Large intestine (tissue), 3 donors: ENCODE measurements at regions not wholly inside any gene's neighbourhood (a gene's known extent, or its start where the extent isn't known, plus 50 kb on each side); places are given as distances from the start of the nearest gene placed in this dataset.
"Not testable (repeated sequence)": the region's sequence is repeated elsewhere in the genome, so short reads cannot be mapped to it uniquely, and the experiment has no call there.

Experiments
- DNase-seq, 2 donors: peaks; one replicate each; pipeline versions ENCODE4 v3.0.0 to v3.0.0-alpha.2; 2013
- H3K27ac ChIP-seq: one replicate; pipeline ENCODE4 v1.5.1; 2013; ENCODE audit warnings: low read length
- H3K27me3 ChIP-seq: 2 replicates; pipeline ENCODE4 v1.6.1; 2013; ENCODE audit warnings: low read length; ENCODE audit not compliant: control insufficient read depth, insufficient read depth
- H3K36me3 ChIP-seq: 2 replicates; pipeline ENCODE4 v1.6.1; 2013; ENCODE audit warnings: low read length; ENCODE audit not compliant: control insufficient read depth, insufficient read depth
- H3K4me1 ChIP-seq: one replicate; pipeline ENCODE4 v1.6.1; 2013; ENCODE audit warnings: low read length; ENCODE audit not compliant: control insufficient read depth, insufficient read depth
- H3K4me3 ChIP-seq: one replicate; pipeline ENCODE4 v1.5.1; 2013; ENCODE audit warnings: low read length
- H3K9me3 ChIP-seq: one replicate; pipeline ENCODE4 v1.6.1; 2013; ENCODE audit warnings: mild to moderate bottlenecking, low read depth, low read length, moderate library complexity; ENCODE audit not compliant: control insufficient read depth
- WGBS: methylation state at CpG from one replicate; pipeline ENCODE4 v1.1.5; 2013; ENCODE audit warnings: low lambda C conversion rate; ENCODE audit not compliant: insufficient coverage; 5-methylcytosine and 5-hydroxymethylcytosine counted together

DNA sequence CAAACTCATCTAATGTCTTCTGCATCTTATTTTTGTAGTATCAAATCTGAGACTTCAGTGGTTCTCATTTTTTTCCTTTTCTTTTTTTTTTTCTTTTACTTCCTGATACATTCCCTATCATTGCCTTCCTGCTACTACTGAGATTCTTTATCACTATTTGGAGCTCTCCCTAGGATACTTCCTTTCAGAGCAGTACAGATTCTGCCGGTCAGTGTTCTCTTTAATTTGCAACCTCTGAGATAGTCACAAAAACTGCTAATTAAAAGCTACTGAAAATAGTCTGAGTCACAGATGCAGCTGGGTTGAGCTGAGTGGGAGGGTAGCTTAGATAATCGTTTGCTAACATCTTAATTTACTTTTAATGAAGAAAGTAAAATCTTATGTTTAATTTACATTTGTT lies 1279.7 kb downstream of the ARAP2 start:
- Histone ChIP-seq H3K27ac (no peak overlapping the region), H3K36me3 (no peaks in the 10 kb centered on the region), H3K27me3 (no peaks in the 10 kb centered on the region), H3K9me3 (no peaks in the 10 kb centered on the region), H3K4me3 (no peak overlapping the region), H3K4me1 (no peaks in the 10 kb centered on the region)
- no peak for DNase-seq
- no CpG with 5 or more reads among the region's 2 CpGs for WGBS

DNA sequence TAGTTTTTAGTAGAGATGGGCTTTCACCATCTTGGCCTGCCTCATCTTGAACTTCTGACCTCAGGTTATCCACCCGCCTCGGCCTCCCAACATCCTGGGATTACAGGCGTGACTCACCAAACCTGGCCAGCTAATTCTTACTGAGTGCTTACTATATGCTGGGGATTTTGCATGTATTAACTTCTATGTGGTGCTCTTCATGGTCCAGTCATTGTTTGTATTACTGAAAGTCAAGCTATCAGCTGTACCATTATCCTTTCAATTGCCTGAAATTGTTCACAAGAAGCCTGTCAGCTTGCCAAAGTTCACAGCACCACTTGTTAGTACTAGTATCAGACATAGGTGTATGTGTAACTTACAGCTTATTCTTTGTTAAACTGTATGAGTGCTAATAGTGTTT lies 1272.1 kb downstream of the ARAP2 start:
- DNase-seq = no peak
- Histone ChIP-seq H3K36me3 (no peaks in the 10 kb centered on the region), H3K27me3 (no peaks in the 10 kb centered on the region), H3K9me3 (no peaks in the 10 kb centered on the region), H3K4me3 (no peak overlapping the region), H3K27ac (no peak overlapping the region), H3K4me1 (no peaks in the 10 kb centered on the region)
- WGBS = no CpG with 5 or more reads among the region's 3 CpGs

DNA sequence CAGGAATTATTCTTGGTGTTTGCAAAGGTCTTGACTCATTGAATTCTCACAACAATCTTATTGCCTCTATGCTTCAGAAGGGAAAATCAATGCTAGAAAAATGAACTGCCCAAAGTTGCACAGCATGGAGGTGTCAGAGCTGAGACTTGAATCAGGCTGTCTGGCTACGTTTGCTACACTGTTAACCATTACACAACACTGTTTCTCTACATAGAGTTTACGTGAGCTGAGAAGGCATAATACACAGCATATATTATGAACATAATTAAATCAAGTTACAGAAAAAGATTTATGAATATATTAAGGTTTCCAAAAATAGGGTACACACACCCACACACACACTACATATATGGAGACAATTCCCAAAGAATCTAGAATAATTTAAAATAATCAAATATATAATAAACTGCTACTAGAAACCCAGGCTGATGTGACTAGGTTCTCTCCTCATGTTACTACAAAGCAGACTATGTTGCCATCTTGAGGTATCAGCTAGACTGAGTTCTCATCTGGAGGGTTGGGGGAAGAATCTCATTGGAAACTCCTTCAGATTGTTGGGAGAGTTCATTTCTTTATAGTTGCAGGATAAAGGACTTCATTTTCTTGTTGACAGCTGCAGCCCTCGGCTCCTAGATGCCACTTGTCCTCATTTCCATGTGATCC lies 1270.5 kb downstream of the ARAP2 start:
- Histone ChIP-seq H3K27ac (no peak overlapping the region), H3K36me3 (no peaks in the 10 kb centered on the region), H3K9me3 (no peaks in the 10 kb centered on the region), H3K27me3 (no peaks in the 10 kb centered on the region), H3K4me1 (no peaks in the 10 kb centered on the region), H3K4me3 (no peak overlapping the region)
- DNase-seq = no peak
- WGBS = 56% methylated on average over 1 of the region's 3 CpGs

DNA sequence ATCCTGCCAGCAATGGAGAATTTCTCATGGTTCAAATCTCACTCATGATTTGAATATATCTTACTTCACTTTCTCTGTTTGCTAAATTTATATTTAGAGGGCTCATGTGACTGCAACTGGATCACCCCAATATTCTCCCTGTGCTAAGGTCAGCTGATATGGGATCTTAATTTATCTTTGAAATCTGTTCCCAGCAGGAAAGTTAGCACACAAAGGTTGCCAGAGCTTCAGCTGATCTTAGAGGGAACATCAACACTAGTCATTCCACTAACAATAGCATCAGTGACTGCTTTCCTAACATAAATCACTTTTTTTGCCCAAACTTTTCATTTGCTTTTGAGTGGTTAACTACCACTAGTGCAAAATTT lies 1270.0 kb downstream of the ARAP2 start:
- Histone ChIP-seq H3K4me3 (no peak overlapping the region), H3K4me1 (no peaks in the 10 kb centered on the region), H3K27me3 (no peaks in the 10 kb centered on the region), H3K27ac (no peak overlapping the region), H3K9me3 (no peaks in the 10 kb centered on the region), H3K36me3 (no peaks in the 10 kb centered on the region)
- DNase-seq = no peak

DNA sequence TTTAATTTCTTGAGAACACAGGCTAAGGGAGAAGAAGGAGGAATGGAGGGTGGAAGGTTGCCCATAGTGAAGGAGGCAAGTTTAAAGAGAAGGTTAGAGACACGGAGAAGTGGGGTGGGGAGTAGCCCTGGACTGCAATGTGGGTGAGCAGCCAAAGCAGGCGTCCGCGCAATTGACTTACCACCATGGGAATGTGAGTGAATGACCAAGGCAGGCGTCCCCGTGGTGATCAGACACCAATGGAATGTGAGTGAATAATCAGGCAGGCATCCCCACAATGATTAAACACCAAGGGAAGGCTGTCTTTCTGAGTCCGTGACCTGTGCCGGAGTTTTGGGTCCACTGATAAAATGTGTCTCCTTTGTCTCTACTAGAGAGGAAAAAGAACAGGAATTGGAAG lies 1223.1 kb downstream of the ARAP2 start:
- not testable (repeated sequence) for H3K4me1 ChIP-seq, H3K27ac ChIP-seq, H3K36me3 ChIP-seq, H3K4me3 ChIP-seq, H3K27me3 ChIP-seq, DNase-seq, H3K9me3 ChIP-seq
- WGBS = 100% methylated on average over 1 of the region's 8 CpGs

DNA sequence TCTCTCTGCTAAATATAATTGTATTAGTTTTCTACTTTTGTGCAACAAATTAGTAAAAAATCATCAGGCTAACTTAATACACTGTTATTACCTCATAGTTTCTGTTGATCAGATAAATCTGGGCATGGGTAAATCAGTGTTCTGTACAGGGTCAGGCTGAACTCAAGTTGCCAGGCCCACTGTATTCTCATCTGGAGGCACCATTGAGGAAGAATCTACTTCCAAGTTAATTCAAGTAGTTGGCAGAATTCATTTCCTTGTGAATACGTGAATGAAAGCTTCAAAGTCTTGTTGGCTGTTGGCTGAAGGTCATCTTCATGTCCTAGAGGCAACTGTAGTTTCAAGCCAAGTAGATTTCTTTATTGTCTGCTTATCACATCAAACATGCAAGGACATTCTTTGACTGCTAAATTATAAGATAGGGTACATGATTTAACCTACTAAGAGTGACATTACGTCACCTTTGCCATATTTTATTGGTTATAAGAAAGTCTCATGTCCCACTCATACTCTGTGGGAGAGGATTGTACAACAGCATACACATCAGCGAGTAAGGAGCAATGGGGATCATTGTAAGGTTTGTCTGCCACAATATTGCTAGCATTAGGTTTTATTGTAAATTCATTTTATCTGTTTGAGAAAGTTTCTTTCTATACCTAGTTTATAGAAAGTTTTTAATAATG lies 1219.0 kb downstream of the ARAP2 start:
- no peaks in the 10 kb centered on the region for H3K36me3 ChIP-seq
- 40% methylated on average over 1 of the region's 3 CpGs for WGBS

DNA sequence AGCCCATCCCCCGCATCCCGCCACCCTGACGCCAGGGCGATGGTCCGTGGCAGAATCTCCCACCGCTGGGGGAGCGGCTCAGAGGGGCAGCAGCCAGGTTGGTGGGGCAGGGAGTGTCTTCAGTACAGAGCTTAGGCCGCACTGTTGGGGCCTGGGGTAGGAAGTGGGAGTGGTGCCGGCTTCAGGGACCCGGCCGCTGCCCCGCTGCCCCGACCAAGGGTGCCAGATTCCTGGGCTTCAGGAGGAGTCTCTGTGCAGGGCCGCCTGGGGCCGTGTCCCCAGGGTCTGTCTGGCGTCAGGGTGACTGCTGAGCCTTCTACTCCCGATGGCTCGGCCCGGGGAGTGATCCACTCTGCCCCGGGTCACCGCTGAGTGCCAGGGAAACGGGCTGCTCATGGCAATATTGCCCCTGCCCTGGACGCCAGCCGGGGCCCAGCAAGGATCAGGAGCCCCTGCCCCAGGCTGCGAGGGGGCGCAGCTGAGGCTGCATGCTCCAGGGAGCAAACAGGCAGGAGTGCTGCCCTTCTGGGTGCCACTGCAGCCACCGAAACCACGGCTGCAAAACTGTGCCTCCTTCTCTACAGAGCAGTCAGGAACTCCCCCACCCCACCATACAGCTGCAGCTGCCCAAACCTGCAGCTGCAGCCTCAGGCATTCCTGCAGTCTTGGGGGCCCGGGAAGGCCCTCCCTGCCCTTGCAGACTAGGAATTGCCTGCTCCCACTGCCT lies 1206.1 kb downstream of the ARAP2 start:
- no CpG with 5 or more reads among the region's 29 CpGs for WGBS
- Histone ChIP-seq H3K4me1 (no peaks in the 10 kb centered on the region), H3K27ac (no peak overlapping the region), H3K36me3 (no peaks in the 10 kb centered on the region), H3K27me3 (no peaks in the 10 kb centered on the region), H3K9me3 (peaks cover 12% of the 10 kb centered on the region), H3K4me3 (no peak overlapping the region)
- no peak for DNase-seq

More for the DNA sequence above, 1219.0 kb downstream of the ARAP2 start:
- Histone ChIP-seq H3K27me3 (no peaks in the 10 kb centered on the region), H3K9me3 (no peaks in the 10 kb centered on the region), H3K27ac (no peak overlapping the region), H3K4me3 (no peak overlapping the region), H3K4me1 (no peaks in the 10 kb centered on the region)
- DNase-seq = no peak

DNA sequence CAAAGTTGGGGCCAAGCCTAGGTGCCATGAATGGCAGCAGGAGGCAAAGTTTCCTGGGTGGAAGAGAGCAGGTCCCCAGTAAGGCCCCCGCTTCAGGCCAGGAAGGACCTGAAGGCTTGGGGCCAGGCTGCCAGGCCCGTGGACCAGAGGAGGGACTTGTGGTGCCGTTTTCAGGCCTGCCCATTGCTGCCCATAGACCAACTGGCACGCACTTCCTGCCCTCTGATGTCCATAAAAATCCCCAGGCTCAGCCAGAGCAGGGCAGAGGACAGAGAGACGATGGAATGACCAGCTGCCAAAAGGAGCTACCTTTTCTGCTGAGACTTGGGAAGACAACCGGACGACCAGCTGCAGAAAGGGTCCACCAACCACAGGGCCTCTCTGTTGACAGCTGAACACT lies 1205.5 kb downstream of the ARAP2 start:
- Histone ChIP-seq H3K27ac (no peak overlapping the region), H3K27me3 (no peaks in the 10 kb centered on the region), H3K4me1 (no peaks in the 10 kb centered on the region), H3K36me3 (no peaks in the 10 kb centered on the region), H3K9me3 (peaks cover 10% of the 10 kb centered on the region), H3K4me3 (no peak overlapping the region)
- WGBS = no CpG with 5 or more reads among the region's 7 CpGs
- DNase-seq = no peak

DNA sequence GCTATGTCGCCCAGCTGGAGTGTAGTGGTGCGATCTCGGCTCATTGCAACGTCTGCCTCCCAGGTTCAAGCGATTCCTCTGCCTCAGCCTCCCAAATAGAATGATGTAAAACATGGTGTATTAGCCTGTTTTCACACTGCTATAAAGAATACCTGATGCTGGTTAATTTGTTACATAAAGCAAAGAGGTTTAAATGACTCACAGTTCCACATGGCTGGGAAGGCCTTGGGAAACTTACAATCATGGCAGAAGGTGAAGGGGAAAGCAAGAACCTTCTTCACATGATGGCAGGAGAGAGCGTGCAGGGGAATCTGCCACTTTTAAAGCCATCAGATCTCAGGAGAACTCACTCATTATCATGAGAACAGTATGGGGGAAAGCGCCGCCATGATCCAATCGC lies 1191.8 kb downstream of the ARAP2 start:
- no peak for DNase-seq
- H3K27ac ChIP-seq = no peak overlapping the region
- no peaks in the 10 kb centered on the region for H3K36me3 ChIP-seq
- 100% methylated on average over 1 of the region's 9 CpGs for whole genome bisulfite sequencing
- H3K4me1 ChIP-seq = no peaks in the 10 kb centered on the region
- H3K9me3 ChIP-seq = no peaks in the 10 kb centered on the region
- H3K4me3 ChIP-seq = no peak overlapping the region
- no peaks in the 10 kb centered on the region for H3K27me3 ChIP-seq

DNA sequence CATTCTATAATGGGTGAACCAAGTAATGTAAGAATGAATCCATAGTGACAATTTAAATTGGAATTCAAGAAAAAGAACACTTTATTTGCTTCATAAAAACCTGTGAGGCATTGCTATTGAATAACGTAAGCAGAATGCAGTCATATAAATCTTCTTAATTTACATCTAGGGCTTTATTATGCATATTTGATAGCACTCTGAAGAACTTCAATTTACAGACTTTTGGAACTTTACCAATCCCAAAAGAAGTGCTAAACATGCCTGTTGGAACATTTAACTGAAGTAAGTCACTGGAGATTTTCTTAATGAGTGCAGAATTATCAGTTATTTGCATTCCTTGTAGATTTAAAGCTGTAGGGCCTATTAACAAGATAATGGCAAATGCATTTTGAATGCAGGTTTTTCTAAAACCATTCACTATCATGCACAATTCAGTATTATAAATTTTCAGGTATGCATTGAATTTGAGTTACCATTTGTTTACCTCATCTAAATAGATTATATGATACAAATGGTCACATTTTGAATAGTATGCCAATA lies 1181.2 kb downstream of the ARAP2 start:
- H3K4me3 ChIP-seq = no peak overlapping the region
- 86% methylated on average over 1 of the region's 1 CpG for WGBS
- H3K36me3 ChIP-seq = no peaks in the 10 kb centered on the region

More for the DNA sequence above, 1181.2 kb downstream of the ARAP2 start:
- no peak overlapping the region for H3K27ac ChIP-seq
- H3K9me3 ChIP-seq = no peaks in the 10 kb centered on the region
- H3K4me1 ChIP-seq = no peaks in the 10 kb centered on the region
- DNase-seq = no peak
- no peaks in the 10 kb centered on the region for H3K27me3 ChIP-seq
